K562 (cell line): ENCODE measurements at regions not wholly inside any gene's neighbourhood (a gene's known extent, or its start where the extent isn't known, plus 50 kb on each side); places are given as distances from the start of the nearest gene placed in this dataset.

ENCODE experiments used
- ESRRA ChIP-seq: fragments of 450-650 bp; IDR thresholded peaks from 2 replicates; pipeline ENCODE4 v1.6.1; 2014; ENCODE audit warnings: low read depth, mild to moderate bottlenecking, moderate library complexity, borderline replicate concordance
- PBX2 ChIP-seq, 2 experiments: IDR thresholded peaks in 1 of 2; conservative IDR thresholded peaks in 1 of 2; 2 replicates each; pipeline ENCODE4 v1.6.1; 2016; ENCODE audit warnings: low read depth in 2 of 2, mild to moderate bottlenecking in 1 of 2, missing compliant biosample characterization in 1 of 2, missing genetic modification characterization in 1 of 2, moderate library complexity in 1 of 2
- TCF7L2 ChIP-seq: fragments of 150-350 bp; IDR thresholded peaks from 2 replicates; pipeline ENCODE4 v1.6.1; 2016; ENCODE audit warnings: low read depth, mild to moderate bottlenecking, low read length, moderate library complexity
- TEAD4 ChIP-seq, 2 experiments: sonication (generic) in 1 of 2; formaldehyde crosslinking in 1 of 2; IDR thresholded peaks; 2 replicates each; pipeline versions ENCODE4 v1.6.1 to v1.8.0; 2012 to 2022; ENCODE audit warnings: borderline replicate concordance in 1 of 2, inconsistent platforms in 1 of 2, low read length in 1 of 2, mild to moderate bottlenecking in 1 of 2, missing genetic modification reagents in 1 of 2
- ZNF41 ChIP-seq: fragments of 250-450 bp; sonication (Bioruptor Pico); conservative IDR thresholded peaks from 2 replicates; pipeline ENCODE4 v1.4.0; 2020; ENCODE audit warnings: mild to moderate bottlenecking

GRCh38 chr11:69406060-69406459 is 75.4 kb upstream of the LINC01488 start:
- TF ChIP-seq ESRRA, result no peak
- TF ChIP-seq TEAD4 (IDR thresholded peaks at IDR 0.05; ENCODE audit: low read length), result no peak
- TF ChIP-seq TEAD4 (CRISPR knock-in tag; IDR thresholded peaks at IDR 0.05; ENCODE audit: borderline replicate concordance), result no peak
- TF ChIP-seq TCF7L2, result no peak
- TF ChIP-seq ZNF41 (CRISPR knock-in tag), result no peak
- no peak for TF ChIP-seq PBX2 (CRISPR knock-in tag; IDR thresholded peaks at IDR 0.05; ENCODE audit: low read depth)
- TF ChIP-seq PBX2 (tag; conservative IDR thresholded peaks at IDR 0.05; ENCODE audit: low read depth), result no peak
